Neural progenitor cell (in vitro differentiated cells): ENCODE measurements at regions not wholly inside any gene's neighbourhood (a gene's known extent, or its start where the extent isn't known, plus 50 kb on each side); places are given as distances from the start of the nearest gene placed in this dataset.
A peak's percentile ranks its signal among the peaks of the same experiment; 100 is the strongest.

ENCODE experiments used
- DNase-seq: peaks from one replicate; pipeline ENCODE4 v3.0.0-alpha.2; 2016; ENCODE audit warnings: low spot score
- H2AFZ ChIP-seq: fragments of 200-600 bp; sonication (generic); replicated peaks from 2 replicates; pipeline ENCODE4 v1.6.1; 2016; ENCODE audit warnings: antibody characterized with exemption
- H3F3A ChIP-seq: fragments of 200-600 bp; sonication (generic); 2 replicates; pipeline ENCODE4 v1.6.1; 2016; ENCODE audit warnings: antibody characterized with exemption, low read depth
- H3K27ac ChIP-seq: fragments of 200-600 bp; sonication (generic); 2 replicates; pipeline ENCODE4 v1.5.1; 2016; ENCODE audit warnings: mild to moderate bottlenecking
- H3K27me3 ChIP-seq: fragments of 200-600 bp; sonication (generic); 2 replicates; pipeline ENCODE4 v1.6.1; 2016; ENCODE audit warnings: mild to moderate bottlenecking, moderate library complexity
- H3K36me3 ChIP-seq: fragments of 200-600 bp; sonication (generic); 2 replicates; pipeline ENCODE4 v1.5.1; 2016
- H3K4me1 ChIP-seq: fragments of 200-600 bp; sonication (generic); 2 replicates; pipeline ENCODE4 v1.6.1; 2016; ENCODE audit warnings: mixed run types
- H3K4me2 ChIP-seq: fragments of 200-600 bp; sonication (generic); 2 replicates; pipeline ENCODE4 v1.6.1; 2016
- H3K4me3 ChIP-seq: fragments of 200-600 bp; sonication (generic); 2 replicates; pipeline ENCODE4 v1.5.1; 2016
- H3K79me2 ChIP-seq: fragments of 200-600 bp; sonication (generic); 2 replicates; pipeline ENCODE4 v1.6.1; 2016; ENCODE audit warnings: low read depth
- H3K9ac ChIP-seq: fragments of 200-600 bp; sonication (generic); 2 replicates; pipeline ENCODE4 v1.6.1; 2016
- H3K9me3 ChIP-seq: fragments of 200-600 bp; sonication (generic); 2 replicates; pipeline ENCODE4 v1.5.1; 2016; ENCODE audit warnings: low read depth
- H4K20me1 ChIP-seq: fragments of 200-600 bp; sonication (generic); 2 replicates; pipeline ENCODE4 v1.6.1; 2016; ENCODE audit warnings: low read depth
- H3K27ac Mint-ChIP-seq: 3 replicates; pipeline ENCODE4 v1.8.0; 2021; ENCODE audit warnings: mixed read lengths
- H3K27me3 Mint-ChIP-seq: 2 replicates; pipeline ENCODE4 v1.8.0; 2022; ENCODE audit warnings: low read depth, mild to moderate bottlenecking, inconsistent platforms, moderate library complexity, mixed read lengths; ENCODE audit not compliant: insufficient read depth
- H3K36me3 Mint-ChIP-seq: 3 replicates; pipeline ENCODE4 v1.8.0; 2021; ENCODE audit warnings: mixed read lengths
- H3K4me1 Mint-ChIP-seq: 3 replicates; pipeline ENCODE4 v1.8.0; 2021; ENCODE audit warnings: mixed read lengths
- H3K4me3 Mint-ChIP-seq: 3 replicates; pipeline ENCODE4 v1.8.0; 2021; ENCODE audit warnings: mild to moderate bottlenecking, moderate library complexity, mixed read lengths
- H3K9me3 Mint-ChIP-seq: 3 replicates; pipeline ENCODE4 v1.8.0; 2020; ENCODE audit warnings: mixed read lengths
- EZH2 ChIP-seq: fragments of 200-600 bp; sonication (generic); IDR thresholded peaks from 2 replicates; pipeline ENCODE4 v1.6.1; 2017; ENCODE audit warnings: antibody characterized with exemption, mild to moderate bottlenecking, moderate library complexity
- EZH2phosphoT487 ChIP-seq: fragments of 200-600 bp; sonication (generic); IDR thresholded peaks from 2 replicates; pipeline ENCODE4 v1.6.1; 2017; ENCODE audit warnings: antibody characterized with exemption
- TF ChIP-seq, protein P1 (sequence below): fragments of 200-600 bp; sonication (generic); IDR thresholded peaks from 2 replicates; pipeline ENCODE4 v1.5.1; 2017; ENCODE audit warnings: antibody characterized with exemption, mild to moderate bottlenecking

DNA sequence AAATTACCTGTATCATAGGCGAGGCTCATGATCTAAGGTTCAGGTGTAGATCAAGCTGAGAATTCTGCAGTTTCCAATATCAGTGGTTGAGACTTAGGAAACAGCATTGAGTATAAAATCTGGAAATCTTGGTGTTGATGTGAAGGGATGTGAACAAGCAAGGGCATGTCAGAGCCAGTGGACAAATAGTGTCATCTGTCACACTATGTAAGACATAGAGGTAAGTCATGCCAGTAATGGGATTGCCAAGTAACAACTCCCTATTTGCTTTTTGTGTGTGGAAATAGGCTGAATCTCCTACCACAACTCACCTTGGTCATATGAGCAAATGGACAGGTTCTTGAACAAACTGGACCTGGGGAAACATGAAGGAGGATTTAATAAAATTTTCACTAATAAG, 334.5 kb upstream of the EMCN start:
- Histone ChIP-seq H4K20me1 (no peaks in the 10 kb centered on the region), H3K27me3 (no peaks in the 10 kb centered on the region), H3F3A (peaks cover 8% of the 10 kb centered on the region), H3K27ac (no peak overlapping the region), H3K4me2 (no peak overlapping the region), H3K4me1 (peaks cover 14% of the 10 kb centered on the region), H3K9ac (no peak overlapping the region), H3K4me3 (no peak overlapping the region), H3K9me3 (no peaks in the 10 kb centered on the region), H3K36me3 (no peaks in the 10 kb centered on the region), H3K79me2 (no peaks in the 10 kb centered on the region), H2AFZ (no peak overlapping the region)
- DNase-seq: no peak
- peaks cover 2% of the 10 kb centered on the region for H3K27me3 Mint-ChIP-seq
- peaks cover 6% of the 10 kb centered on the region for H3K4me1 Mint-ChIP-seq
- no peaks in the 10 kb centered on the region for H3K9me3 Mint-ChIP-seq
- H3K36me3 Mint-ChIP-seq: no peaks in the 10 kb centered on the region
- H3K27ac Mint-ChIP-seq: no peak overlapping the region
- H3K4me3 Mint-ChIP-seq: no peak overlapping the region
- TF ChIP-seq EZH2phosphoT487 (no peak), EZH2 (no peak)
- TF ChIP-seq, protein P1, sequence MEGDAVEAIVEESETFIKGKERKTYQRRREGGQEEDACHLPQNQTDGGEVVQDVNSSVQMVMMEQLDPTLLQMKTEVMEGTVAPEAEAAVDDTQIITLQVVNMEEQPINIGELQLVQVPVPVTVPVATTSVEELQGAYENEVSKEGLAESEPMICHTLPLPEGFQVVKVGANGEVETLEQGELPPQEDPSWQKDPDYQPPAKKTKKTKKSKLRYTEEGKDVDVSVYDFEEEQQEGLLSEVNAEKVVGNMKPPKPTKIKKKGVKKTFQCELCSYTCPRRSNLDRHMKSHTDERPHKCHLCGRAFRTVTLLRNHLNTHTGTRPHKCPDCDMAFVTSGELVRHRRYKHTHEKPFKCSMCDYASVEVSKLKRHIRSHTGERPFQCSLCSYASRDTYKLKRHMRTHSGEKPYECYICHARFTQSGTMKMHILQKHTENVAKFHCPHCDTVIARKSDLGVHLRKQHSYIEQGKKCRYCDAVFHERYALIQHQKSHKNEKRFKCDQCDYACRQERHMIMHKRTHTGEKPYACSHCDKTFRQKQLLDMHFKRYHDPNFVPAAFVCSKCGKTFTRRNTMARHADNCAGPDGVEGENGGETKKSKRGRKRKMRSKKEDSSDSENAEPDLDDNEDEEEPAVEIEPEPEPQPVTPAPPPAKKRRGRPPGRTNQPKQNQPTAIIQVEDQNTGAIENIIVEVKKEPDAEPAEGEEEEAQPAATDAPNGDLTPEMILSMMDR: no peak

GRCh38 chr4:100849319-100849718, 331.5 kb upstream of the EMCN start:
- peak; percentile 22 for DNase-seq
- H3K4me2 ChIP-seq: peak overlapping the region; percentile 36
- no peaks in the 10 kb centered on the region for H3K36me3 Mint-ChIP-seq

DNA sequence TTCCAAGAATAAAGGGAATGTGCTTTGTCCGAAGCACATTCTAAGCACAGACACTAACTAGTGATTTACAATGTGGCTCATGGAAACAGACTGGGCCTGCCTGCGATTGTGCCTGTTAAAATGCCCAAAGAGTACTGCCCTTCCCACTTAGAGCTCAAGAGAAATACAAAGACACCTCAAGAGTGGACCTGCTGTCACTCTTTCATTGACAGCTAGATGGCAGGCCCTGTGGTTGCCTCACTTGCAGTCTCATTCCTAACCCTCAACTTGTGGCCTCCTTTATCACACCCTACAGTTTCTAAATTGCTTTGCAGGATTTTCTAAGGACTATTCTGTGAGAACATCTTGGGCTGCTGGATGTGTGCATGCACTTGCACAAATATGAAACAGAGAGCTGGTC, 331.0 kb upstream of the EMCN start:
- H3K9me3 ChIP-seq: no peaks in the 10 kb centered on the region
- no peak overlapping the region for H3K27ac ChIP-seq
- H3K36me3 Mint-ChIP-seq: no peaks in the 10 kb centered on the region
- no peak overlapping the region for H3K4me3 Mint-ChIP-seq
- H3K9me3 Mint-ChIP-seq: no peaks in the 10 kb centered on the region
- no peaks in the 10 kb centered on the region for H3K36me3 ChIP-seq
- H3K4me2 ChIP-seq: peak overlapping the region; percentile 36
- TF ChIP-seq EZH2: no peak
- TF ChIP-seq, protein P1: peak; percentile 49
- no peak for TF ChIP-seq EZH2phosphoT487
- DNase-seq: peak; percentile 51
- no peak overlapping the region for H3K4me3 ChIP-seq
- H3K27me3 Mint-ChIP-seq: peaks cover 2% of the 10 kb centered on the region
- peaks cover 8% of the 10 kb centered on the region for H3F3A ChIP-seq
- no peaks in the 10 kb centered on the region for H3K27me3 ChIP-seq
- peaks cover 6% of the 10 kb centered on the region for H3K4me1 Mint-ChIP-seq
- H3K4me1 ChIP-seq: peaks cover 14% of the 10 kb centered on the region
- H4K20me1 ChIP-seq: no peaks in the 10 kb centered on the region
- H3K79me2 ChIP-seq: no peaks in the 10 kb centered on the region
- H3K27ac Mint-ChIP-seq: no peak overlapping the region
- no peak overlapping the region for H3K9ac ChIP-seq
- H2AFZ ChIP-seq: peak overlapping the region; percentile 80

More at GRCh38 chr4:100849319-100849718, 331.5 kb upstream of the EMCN start:
- Histone ChIP-seq H3K9me3 (no peaks in the 10 kb centered on the region), H3F3A (peaks cover 8% of the 10 kb centered on the region), H3K4me3 (no peak overlapping the region), H4K20me1 (no peaks in the 10 kb centered on the region), H3K27ac (no peak overlapping the region), H3K36me3 (no peaks in the 10 kb centered on the region), H3K79me2 (no peaks in the 10 kb centered on the region), H3K9ac (no peak overlapping the region), H3K27me3 (no peaks in the 10 kb centered on the region), H2AFZ (peak overlapping the region; percentile 80), H3K4me1 (peaks cover 14% of the 10 kb centered on the region)
- TF ChIP-seq, protein P1: no peak
- TF ChIP-seq EZH2phosphoT487 (no peak), EZH2 (no peak)
- H3K4me1 Mint-ChIP-seq: peaks cover 6% of the 10 kb centered on the region
- H3K9me3 Mint-ChIP-seq: no peaks in the 10 kb centered on the region
- no peak overlapping the region for H3K27ac Mint-ChIP-seq
- no peak overlapping the region for H3K4me3 Mint-ChIP-seq
- peaks cover 2% of the 10 kb centered on the region for H3K27me3 Mint-ChIP-seq
